HEK293 (cell line): ENCODE measurements at regions not wholly inside any gene's neighbourhood (a gene's known extent, or its start where the extent isn't known, plus 50 kb on each side); places are given as distances from the start of the nearest gene placed in this dataset.

Experiments
- CTCF ChIP-seq: fragments of 450-650 bp; formaldehyde crosslinking; IDR thresholded peaks from 2 replicates; pipeline ENCODE4 v1.5.1; 2016; ENCODE audit warnings: missing biosample characterization, missing genetic modification characterization
- ELK4 ChIP-seq: IDR thresholded peaks from 2 replicates; pipeline ENCODE4 v1.6.1; 2011; ENCODE audit warnings: mild to moderate bottlenecking, low read depth, low read length, borderline replicate concordance
- KLF17 ChIP-seq: fragments of 450-650 bp; formaldehyde crosslinking; IDR thresholded peaks from 2 replicates; pipeline ENCODE4 v1.5.1; 2016; ENCODE audit warnings: missing biosample characterization, missing genetic modification characterization
- SP2 ChIP-seq: fragments of 450-650 bp; formaldehyde crosslinking; IDR thresholded peaks from 2 replicates; pipeline ENCODE4 v1.5.1; 2016; ENCODE audit warnings: missing biosample characterization, missing genetic modification characterization
- ZNF10 ChIP-seq: fragments of 450-650 bp; formaldehyde crosslinking; IDR thresholded peaks from 2 replicates; pipeline ENCODE4 v1.5.1; 2017; ENCODE audit warnings: missing biosample characterization, missing genetic modification characterization
- ZNF121 ChIP-seq: fragments of 450-650 bp; formaldehyde crosslinking; IDR thresholded peaks from 2 replicates; pipeline ENCODE4 v1.5.1; 2016; ENCODE audit warnings: missing biosample characterization, missing genetic modification characterization
- ZNF146 ChIP-seq: fragments of 450-650 bp; formaldehyde crosslinking; IDR thresholded peaks from 2 replicates; pipeline ENCODE4 v1.5.1; 2016; ENCODE audit warnings: missing biosample characterization, missing genetic modification characterization
- ZNF19 ChIP-seq: fragments of 450-650 bp; formaldehyde crosslinking; IDR thresholded peaks from 2 replicates; pipeline ENCODE4; 2016; ENCODE audit warnings: missing biosample characterization, missing genetic modification characterization, low read depth
- ZNF23 ChIP-seq: fragments of 450-650 bp; formaldehyde crosslinking; IDR thresholded peaks from 2 replicates; pipeline ENCODE4 v1.5.1; 2016; ENCODE audit warnings: missing biosample characterization, missing genetic modification characterization, borderline replicate concordance
- ZNF248 ChIP-seq: fragments of 450-650 bp; formaldehyde crosslinking; IDR thresholded peaks from 2 replicates; pipeline ENCODE4 v1.5.1; 2017; ENCODE audit warnings: missing biosample characterization, missing genetic modification characterization
- ZNF302 ChIP-seq: fragments of 450-650 bp; formaldehyde crosslinking; IDR thresholded peaks from 2 replicates; pipeline ENCODE4 v1.5.1; 2016; ENCODE audit warnings: missing biosample characterization, missing genetic modification characterization, low read depth
- ZNF335 ChIP-seq: fragments of 450-650 bp; formaldehyde crosslinking; conservative IDR thresholded peaks from 2 replicates; pipeline ENCODE4 v1.5.1; 2016; ENCODE audit warnings: missing biosample characterization, missing genetic modification characterization
- ZNF354C ChIP-seq: fragments of 450-650 bp; formaldehyde crosslinking; IDR thresholded peaks from 2 replicates; pipeline ENCODE4 v1.5.1; 2016; ENCODE audit warnings: missing biosample characterization, missing genetic modification characterization, low read depth, borderline replicate concordance
- ZNF530 ChIP-seq: fragments of 450-650 bp; formaldehyde crosslinking; IDR thresholded peaks from 2 replicates; pipeline ENCODE4 v1.5.1; 2016; ENCODE audit warnings: low read depth, missing biosample characterization, missing genetic modification characterization

DNA sequence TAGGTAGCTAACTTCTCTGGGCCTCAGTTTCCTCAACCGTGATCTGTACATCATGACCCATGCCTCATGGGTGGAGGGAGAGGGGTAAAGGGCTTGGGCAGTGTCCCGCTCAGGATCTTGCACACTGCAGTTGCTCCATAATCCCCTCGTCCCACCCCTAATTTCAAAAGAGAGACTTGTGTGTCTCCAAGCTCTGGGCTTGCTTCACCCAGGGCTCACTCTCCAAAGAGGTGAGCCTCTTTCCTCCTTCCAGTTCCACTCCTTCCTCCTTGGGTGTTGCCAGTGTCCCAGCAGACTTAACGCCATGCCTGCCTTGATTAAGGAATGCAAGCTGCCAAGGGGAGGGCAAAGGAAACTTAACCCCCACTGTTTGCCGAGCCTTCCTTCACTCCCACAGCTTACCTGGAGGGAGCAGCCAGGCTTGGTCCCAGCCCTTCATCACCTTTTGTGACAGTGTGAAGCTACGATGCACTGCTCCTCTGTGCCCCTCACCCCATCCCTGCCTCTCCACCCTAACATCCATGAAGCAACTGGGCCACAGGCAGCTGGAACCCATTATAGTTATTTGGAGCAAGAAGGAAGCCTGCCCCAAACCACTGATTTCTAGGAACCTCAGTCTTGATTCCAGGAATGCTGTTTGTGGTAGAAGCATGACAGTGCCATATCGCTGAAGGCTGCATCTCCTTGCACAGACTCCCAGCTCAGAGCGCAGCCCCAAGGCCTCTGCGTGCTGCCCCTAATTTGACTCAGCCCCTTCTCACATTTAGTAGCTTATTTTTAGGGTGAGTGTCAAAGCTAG lies 363.3 kb downstream of the TNS3 start:
- TF ChIP-seq CTCF (tag by site-specific recombination) (no peak), ELK4 (no peak), ZNF248 (tag by site-specific recombination) (no peak), SP2 (no peak), ZNF10 (no peak), KLF17 (tag by site-specific recombination) (no peak), ZNF19 (tag by site-specific recombination) (no peak), ZNF335 (tag by site-specific recombination) (no peak), ZNF354C (tag by site-specific recombination) (no peak), ZNF530 (no peak), ZNF146 (tag by site-specific recombination) (no peak), ZNF302 (tag by site-specific recombination) (no peak), ZNF23 (tag by site-specific recombination) (no peak), ZNF121 (tag by site-specific recombination) (no peak)
